Mesodermal cell (in vitro differentiated cells): ENCODE measurements at regions not wholly inside any gene's neighbourhood (a gene's known extent, or its start where the extent isn't known, plus 50 kb on each side); places are given as distances from the start of the nearest gene placed in this dataset.

Experiments used
- H3K27ac ChIP-seq: 2 replicates; pipeline ENCODE4 v1.7.0; 2013; ENCODE audit warnings: mild to moderate bottlenecking, low read depth, low read length, moderate library complexity; ENCODE audit not compliant: severe bottlenecking
- H3K36me3 ChIP-seq: 2 replicates; pipeline ENCODE4 v1.7.1; 2013; ENCODE audit warnings: mild to moderate bottlenecking, low read length, moderate library complexity; ENCODE audit not compliant: control insufficient read depth, insufficient read depth
- H3K4me1 ChIP-seq: one replicate; pipeline ENCODE4 v1.7.1; 2013; ENCODE audit warnings: mild to moderate bottlenecking, low read length; ENCODE audit not compliant: insufficient read depth, control insufficient read depth, poor library complexity, severe bottlenecking
- H3K4me3 ChIP-seq: 2 replicates; pipeline ENCODE4 v1.7.0; 2013; ENCODE audit warnings: low read length, control low read depth, mild to moderate bottlenecking; ENCODE audit not compliant: insufficient read depth, poor library complexity, severe bottlenecking; ENCODE audit errors: extremely low read depth
- H3K9me3 ChIP-seq: 2 replicates; pipeline ENCODE4 v1.7.1; 2013; ENCODE audit warnings: mild to moderate bottlenecking, low read length, moderate library complexity; ENCODE audit not compliant: control insufficient read depth
- WGBS, 2 experiments: methylation state at CpG; one replicate each; pipeline ENCODE4 v1.1.5; 2013; ENCODE audit warnings: missing lambda C conversion rate in 2 of 2; ENCODE audit not compliant: insufficient coverage in 2 of 2; 5-methylcytosine and 5-hydroxymethylcytosine counted together

DNA sequence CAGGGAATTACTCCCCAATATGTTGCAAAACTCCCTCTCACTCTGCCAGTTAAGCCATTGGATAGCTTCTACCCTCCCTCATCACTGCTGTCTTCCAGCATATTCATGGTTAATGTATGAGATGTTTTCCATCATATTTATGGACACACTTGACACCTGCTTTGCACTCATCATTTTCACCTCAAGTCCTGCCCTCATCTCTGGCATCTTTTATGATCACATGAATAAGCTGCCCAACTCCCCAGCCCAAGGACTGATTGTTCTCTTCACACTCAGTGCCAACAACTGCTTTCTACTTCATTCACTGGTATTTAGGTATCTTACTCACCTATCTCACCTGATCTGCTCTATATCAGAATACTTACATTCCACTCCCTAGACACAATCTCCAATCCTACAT is 131.1 kb upstream of the TTC29 start:
- Histone ChIP-seq H3K27ac (no peak overlapping the region), H3K36me3 (no peaks in the 10 kb centered on the region), H3K4me1 (no peaks in the 10 kb centered on the region), H3K9me3 (peaks cover 4% of the 10 kb centered on the region), H3K4me3 (no peak overlapping the region)

DNA sequence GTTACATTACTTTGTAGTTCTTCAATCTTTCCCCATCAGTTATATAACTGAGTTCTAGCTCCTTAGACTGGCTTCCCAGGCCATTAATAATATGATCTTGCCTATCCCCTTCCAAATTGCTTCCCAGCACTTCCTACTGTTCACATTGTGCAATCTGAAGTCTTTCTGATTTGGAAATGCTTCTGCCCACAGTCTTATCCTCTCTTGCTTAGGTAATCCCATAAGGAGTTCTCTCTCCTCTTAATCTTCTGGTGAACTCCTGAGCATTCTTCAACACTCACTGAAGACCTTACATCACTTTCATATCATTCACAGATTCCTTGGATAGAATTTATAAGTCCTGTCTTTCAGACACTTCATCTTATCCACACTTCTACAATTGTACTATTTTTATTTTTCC is 132.7 kb upstream of the TTC29 start:
- Histone ChIP-seq H3K4me3 (no peak overlapping the region), H3K36me3 (no peaks in the 10 kb centered on the region), H3K27ac (no peak overlapping the region), H3K4me1 (no peaks in the 10 kb centered on the region), H3K9me3 (no peaks in the 10 kb centered on the region)

DNA sequence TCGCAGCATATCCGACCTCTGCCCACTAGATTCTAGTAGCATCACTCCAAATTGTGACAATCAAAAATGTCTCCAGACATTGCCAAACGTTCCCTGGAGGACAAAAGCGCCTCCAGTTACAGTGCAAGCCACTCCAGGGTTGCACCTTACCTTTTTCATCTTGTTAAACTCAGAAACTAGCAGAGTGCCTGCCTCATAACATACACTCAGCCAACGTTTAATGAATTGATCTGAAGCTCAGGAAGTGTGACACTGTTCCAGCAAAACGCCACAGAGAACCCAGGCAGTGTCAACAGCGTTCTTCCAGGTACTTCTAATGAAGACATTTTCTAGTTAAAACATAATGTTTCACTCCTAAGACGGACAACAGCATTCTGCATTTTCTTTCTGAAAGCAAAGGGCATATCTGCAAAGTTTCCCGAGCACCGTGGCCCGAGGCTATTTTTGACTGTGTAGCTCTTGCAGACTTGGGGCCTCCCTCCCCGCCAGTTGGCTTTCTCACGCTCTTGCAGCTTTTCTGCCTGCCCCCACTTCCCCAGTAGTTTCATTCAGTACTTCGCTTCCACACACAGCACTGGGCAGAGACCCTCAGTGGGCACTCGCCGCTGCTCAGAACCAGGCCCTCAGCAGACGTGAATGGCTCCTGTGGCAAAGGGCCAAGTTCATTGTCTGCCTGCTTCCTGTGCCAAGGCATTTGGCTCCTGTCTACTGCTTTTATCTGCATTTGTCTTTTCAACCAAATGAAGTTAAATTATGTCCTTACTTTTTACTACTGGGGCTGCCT is 133.4 kb upstream of the TTC29 start:
- WGBS, 2 experiments, result 87 to 90% methylated on average over 15 to 17 of the region's 17 CpGs
- no peak overlapping the region for H3K27ac ChIP-seq

DNA sequence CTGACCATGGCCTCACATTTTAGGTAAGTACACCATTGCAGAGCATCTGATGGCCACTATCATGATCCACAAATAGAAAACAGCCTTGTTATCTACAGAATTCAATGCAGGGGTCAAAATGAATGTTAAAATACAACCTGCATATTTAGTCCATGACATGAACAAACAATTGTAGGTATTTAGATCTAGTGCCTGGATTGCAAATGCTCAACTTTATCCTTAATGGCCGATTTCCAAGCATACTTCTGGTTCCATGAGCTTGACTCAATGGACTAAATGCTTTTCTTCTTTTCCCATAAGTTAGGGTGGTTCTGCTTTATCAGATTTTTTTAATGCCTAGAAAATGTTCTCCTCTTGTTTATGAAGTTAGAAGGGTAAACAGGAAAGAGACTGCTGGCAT is 139.2 kb upstream of the TTC29 start:
- no CpG with 5 or more reads among the region's 1 CpG for WGBS, 2 experiments
- no peaks in the 10 kb centered on the region for H3K9me3 ChIP-seq
- H3K27ac ChIP-seq, result no peak overlapping the region
- no peak overlapping the region for H3K4me3 ChIP-seq
- no peaks in the 10 kb centered on the region for H3K4me1 ChIP-seq
- no peaks in the 10 kb centered on the region for H3K36me3 ChIP-seq

More for the DNA sequence above, 133.4 kb upstream of the TTC29 start:
- Histone ChIP-seq H3K36me3 (no peaks in the 10 kb centered on the region), H3K4me3 (no peak overlapping the region), H3K4me1 (no peaks in the 10 kb centered on the region), H3K9me3 (no peaks in the 10 kb centered on the region)

DNA sequence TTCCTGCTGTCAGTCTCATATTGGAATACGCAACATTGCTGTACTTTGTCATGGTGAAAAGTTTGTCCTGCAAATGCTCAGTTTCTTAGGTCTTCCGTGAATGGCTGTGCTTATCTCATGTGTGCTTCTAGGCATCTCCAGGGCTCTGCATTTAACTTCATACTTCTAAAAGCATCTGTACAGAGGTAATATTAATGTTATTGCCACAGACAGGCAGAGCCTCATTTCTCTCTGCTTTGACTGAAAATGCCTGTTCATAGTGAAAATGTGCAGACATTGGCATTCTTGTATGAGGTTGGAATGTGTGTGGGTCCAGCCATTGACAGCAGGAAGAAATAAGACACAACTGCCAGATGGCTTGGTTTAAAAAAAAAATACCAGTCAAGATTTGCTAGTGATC is 140.1 kb upstream of the TTC29 start:
- no peak overlapping the region for H3K4me3 ChIP-seq
- no peak overlapping the region for H3K27ac ChIP-seq
- H3K9me3 ChIP-seq, result no peaks in the 10 kb centered on the region
- WGBS, 2 experiments, result 100% methylated on average over 1 to 2 of the region's 2 CpGs
- no peaks in the 10 kb centered on the region for H3K36me3 ChIP-seq
- H3K4me1 ChIP-seq, result no peaks in the 10 kb centered on the region

DNA sequence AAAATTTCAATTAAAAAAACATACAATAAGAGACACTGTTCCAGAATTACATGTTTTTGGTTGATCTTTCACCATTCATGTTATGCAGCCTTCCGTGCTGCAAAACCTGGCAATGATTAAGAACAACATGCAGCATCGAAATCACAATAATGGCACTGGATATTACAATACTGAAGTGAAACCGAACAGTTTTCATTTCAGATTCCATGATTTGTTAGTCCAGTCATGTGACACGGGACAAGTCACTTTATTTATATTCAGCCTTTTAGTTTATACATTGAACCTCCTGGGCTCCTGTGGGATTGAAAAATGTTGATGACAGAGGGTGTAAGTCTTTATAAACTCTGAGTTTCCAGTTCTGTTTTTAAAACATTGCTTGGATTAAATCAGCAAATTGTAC is 142.5 kb upstream of the TTC29 start:
- H3K27ac ChIP-seq, result no peak overlapping the region
- WGBS, 2 experiments, result 82 to 100% methylated on average over 2 to 3 of the region's 4 CpGs
- no peaks in the 10 kb centered on the region for H3K4me1 ChIP-seq
- H3K9me3 ChIP-seq, result no peaks in the 10 kb centered on the region
- no peaks in the 10 kb centered on the region for H3K36me3 ChIP-seq
- no peak overlapping the region for H3K4me3 ChIP-seq

DNA sequence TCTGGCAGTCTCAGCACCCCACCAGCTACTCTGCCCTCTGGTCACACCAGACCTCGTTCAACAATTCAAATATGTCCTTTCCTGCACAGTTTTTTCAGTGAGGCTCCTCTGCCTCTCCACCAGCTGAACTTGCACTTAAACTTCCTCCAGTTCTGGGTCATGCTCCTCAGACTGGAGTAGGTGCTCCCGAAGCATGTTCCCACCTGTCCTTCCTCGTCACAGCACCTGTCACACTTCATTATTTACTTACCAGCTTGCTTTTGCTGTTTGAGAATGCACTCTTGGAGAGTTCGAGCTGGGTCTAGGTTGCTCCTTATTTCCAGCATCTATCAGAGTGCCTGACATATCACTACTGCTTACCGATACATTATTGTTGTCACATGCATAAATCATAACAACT is 144.8 kb upstream of the TTC29 start:
- no peak overlapping the region for H3K27ac ChIP-seq
- H3K9me3 ChIP-seq, result no peaks in the 10 kb centered on the region
- no peaks in the 10 kb centered on the region for H3K4me1 ChIP-seq
- H3K36me3 ChIP-seq, result no peaks in the 10 kb centered on the region
- 73 to 81% methylated on average over 4 of the region's 5 CpGs for WGBS, 2 experiments
- H3K4me3 ChIP-seq, result no peak overlapping the region

DNA sequence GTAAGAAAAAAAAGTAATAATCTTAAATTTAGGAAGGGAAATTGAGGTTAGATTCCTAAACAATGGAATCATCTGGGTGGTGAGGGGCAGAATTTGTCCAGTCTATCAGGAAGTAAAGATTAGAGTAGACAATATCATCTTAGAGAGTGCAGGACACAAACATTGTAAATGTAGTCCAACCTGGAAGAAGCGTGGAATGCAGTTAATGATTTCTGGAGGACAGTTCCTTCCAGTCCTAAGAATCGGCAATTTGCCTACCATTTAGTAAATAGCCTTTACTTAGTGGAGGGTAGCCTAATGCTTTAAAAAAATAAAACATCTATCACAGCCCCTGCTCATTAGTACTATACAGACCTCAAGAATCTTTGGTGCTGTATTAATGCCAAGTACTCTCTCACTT is 147.5 kb upstream of the TTC29 start:
- H3K4me3 ChIP-seq, result no peak overlapping the region

DNA sequence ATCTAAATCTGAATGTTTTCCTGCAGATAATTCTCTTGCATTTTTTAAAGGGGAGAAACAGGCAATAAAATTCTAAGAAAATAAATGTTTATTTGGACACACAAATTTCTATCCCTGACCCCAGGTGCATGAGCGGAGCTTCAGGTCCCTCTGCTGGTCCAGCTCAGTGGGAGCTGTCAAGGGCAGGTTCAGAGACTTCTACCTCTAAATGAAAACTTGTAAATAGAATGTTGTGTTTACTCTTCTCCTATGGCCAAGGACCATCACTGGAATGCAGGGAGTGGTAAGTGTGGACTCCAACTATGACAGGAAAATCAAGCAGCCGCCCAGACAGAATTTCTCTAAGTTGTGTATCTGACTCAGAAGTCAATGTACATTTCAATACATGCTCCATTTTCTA is 148.6 kb upstream of the TTC29 start:
- H3K4me3 ChIP-seq, result no peak overlapping the region
- no peaks in the 10 kb centered on the region for H3K36me3 ChIP-seq
- H3K27ac ChIP-seq, result no peak overlapping the region
- no peaks in the 10 kb centered on the region for H3K9me3 ChIP-seq
- no peaks in the 10 kb centered on the region for H3K4me1 ChIP-seq
- WGBS, 2 experiments, result no CpG with 5 or more reads among the region's 2 CpGs

More for the DNA sequence above, 147.5 kb upstream of the TTC29 start:
- no CpG with 5 or more reads among the region's 2 CpGs for WGBS, 2 experiments
- no peak overlapping the region for H3K27ac ChIP-seq
- no peaks in the 10 kb centered on the region for H3K36me3 ChIP-seq
- no peaks in the 10 kb centered on the region for H3K4me1 ChIP-seq
- H3K9me3 ChIP-seq, result no peaks in the 10 kb centered on the region

DNA sequence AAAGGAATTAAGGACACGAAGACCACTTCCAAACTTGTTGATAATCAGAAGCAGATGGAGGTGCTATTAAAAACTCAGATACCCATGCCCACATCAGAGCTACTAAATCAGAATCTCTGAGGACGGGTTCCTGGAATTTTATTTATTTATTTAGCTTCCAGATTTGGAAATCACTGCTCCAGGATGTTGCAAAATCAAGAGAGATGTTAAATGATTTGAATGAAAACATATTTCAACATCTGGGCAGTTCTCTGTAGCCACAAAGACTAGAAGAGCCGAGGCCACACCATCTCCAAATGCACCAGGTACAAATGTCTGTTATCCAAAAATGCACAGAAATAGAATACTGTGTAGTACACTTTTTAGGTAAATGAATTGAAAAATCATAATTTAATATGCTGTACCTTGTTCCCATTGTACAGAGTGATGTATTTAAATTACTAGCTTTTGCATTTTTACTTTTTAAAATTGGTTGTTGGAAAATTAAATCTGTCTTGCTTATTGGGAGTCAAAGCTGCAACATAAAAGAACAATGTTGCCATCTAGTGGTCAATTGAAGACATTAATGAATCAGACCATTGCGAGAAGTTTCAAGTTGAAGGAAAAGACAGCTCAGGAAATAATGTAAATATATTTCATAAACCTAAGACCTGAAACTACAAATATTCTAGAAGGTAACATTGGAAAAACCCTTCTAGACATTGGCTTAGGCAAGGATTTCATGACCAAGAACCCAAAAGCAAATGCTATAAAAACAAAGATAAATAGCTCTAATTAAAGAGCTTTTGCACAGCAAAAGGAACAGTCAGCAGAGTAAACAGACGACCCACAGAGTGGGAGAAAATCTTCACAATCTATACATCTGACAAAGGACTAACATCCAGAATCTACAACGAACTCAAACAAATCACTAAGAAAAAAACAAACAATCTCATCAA is 151.3 kb upstream of the TTC29 start:
- no CpG with 5 or more reads among the region's 6 CpGs for WGBS, 2 experiments
- no peak overlapping the region for H3K27ac ChIP-seq
- no peak overlapping the region for H3K4me3 ChIP-seq
- no peaks in the 10 kb centered on the region for H3K4me1 ChIP-seq
- H3K9me3 ChIP-seq, result no peaks in the 10 kb centered on the region
- H3K36me3 ChIP-seq, result no peaks in the 10 kb centered on the region

DNA sequence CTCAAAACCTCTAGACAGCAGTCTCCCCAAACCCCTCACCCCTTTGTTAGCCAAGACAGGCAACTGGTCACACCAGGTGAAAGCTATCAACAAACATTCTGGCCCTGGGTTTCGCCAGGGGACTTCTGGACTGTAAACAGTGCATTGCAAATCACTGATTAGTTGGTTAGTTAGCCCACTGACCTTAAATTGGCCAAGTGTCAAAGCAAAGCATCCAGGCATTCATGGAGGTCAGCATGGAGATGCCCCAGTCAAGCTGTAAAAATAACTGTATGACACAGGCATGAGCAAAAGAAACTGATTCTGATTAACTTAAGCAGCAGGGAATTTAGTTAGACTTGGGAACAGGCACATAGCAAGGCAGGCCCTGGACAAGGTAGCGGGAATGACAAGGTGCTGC is 156.0 kb upstream of the TTC29 start:
- Histone ChIP-seq H3K4me1 (peaks cover 7% of the 10 kb centered on the region), H3K4me3 (no peak overlapping the region), H3K9me3 (no peaks in the 10 kb centered on the region), H3K27ac (no peak overlapping the region), H3K36me3 (no peaks in the 10 kb centered on the region)
- 67 to 85% methylated on average over 1 to 2 of the region's 2 CpGs for WGBS, 2 experiments
